AG04449 (cell line): ENCODE measurements at regions not wholly inside any gene's neighbourhood (a gene's known extent, or its start where the extent isn't known, plus 50 kb on each side); places are given as distances from the start of the nearest gene placed in this dataset.
A peak's percentile ranks its signal among the peaks of the same experiment; 100 is the strongest.

ENCODE experiments used
- CTCF ChIA-PET: fragments of 350-600 bp; formaldehyde crosslinking; extraction: SDS; loops from one replicate; lab custom pipeline; 2021; ENCODE audit warnings: antibody characterized with exemption; lab: Yijun Ruan, JAX
- POLR2A ChIA-PET: fragments of 400-600, 350-600 bp; formaldehyde crosslinking; extraction: SDS; loops from one replicate; lab custom pipeline; 2020; ENCODE audit warnings: antibody characterized with exemption, inconsistent platforms; lab: Yijun Ruan, JAX
- DNase-seq: peaks from one replicate; pipeline ENCODE4 v3.0.0-alpha.2; 2010; ENCODE audit warnings: low read depth, low spot score
- H3K4me3 ChIP-seq: 2 replicates; pipeline ENCODE4 v1.5.1; 2011; ENCODE audit warnings: low read depth, mild to moderate bottlenecking, control low read depth, low read length
- TF ChIP-seq, protein P1 (sequence below): IDR thresholded peaks from one replicate; pipeline ENCODE4 v1.5.1; 2011; ENCODE audit warnings: mild to moderate bottlenecking, moderate library complexity, low read length, control low read depth, inconsistent platforms; ENCODE audit not compliant: insufficient read depth; ENCODE audit errors: missing control alignments

- DNase-seq = no peak
- ChIA-PET POLR2A (no interaction called here), CTCF (interaction anchor here (0.8 to 6.3 kb wide), 13 partner anchors 8 to 707 kb away, joined by 3 to 77 read pairs (median 5); partner anchors contain the start of gene FAM50B)
- H3K4me3 ChIP-seq = no peak overlapping the region
- TF ChIP-seq, protein P1, sequence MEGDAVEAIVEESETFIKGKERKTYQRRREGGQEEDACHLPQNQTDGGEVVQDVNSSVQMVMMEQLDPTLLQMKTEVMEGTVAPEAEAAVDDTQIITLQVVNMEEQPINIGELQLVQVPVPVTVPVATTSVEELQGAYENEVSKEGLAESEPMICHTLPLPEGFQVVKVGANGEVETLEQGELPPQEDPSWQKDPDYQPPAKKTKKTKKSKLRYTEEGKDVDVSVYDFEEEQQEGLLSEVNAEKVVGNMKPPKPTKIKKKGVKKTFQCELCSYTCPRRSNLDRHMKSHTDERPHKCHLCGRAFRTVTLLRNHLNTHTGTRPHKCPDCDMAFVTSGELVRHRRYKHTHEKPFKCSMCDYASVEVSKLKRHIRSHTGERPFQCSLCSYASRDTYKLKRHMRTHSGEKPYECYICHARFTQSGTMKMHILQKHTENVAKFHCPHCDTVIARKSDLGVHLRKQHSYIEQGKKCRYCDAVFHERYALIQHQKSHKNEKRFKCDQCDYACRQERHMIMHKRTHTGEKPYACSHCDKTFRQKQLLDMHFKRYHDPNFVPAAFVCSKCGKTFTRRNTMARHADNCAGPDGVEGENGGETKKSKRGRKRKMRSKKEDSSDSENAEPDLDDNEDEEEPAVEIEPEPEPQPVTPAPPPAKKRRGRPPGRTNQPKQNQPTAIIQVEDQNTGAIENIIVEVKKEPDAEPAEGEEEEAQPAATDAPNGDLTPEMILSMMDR = no peak
These were observed 92.7 kb downstream of the FAM217A start for GRCh38 chr6:3986241-3986640.

DNA sequence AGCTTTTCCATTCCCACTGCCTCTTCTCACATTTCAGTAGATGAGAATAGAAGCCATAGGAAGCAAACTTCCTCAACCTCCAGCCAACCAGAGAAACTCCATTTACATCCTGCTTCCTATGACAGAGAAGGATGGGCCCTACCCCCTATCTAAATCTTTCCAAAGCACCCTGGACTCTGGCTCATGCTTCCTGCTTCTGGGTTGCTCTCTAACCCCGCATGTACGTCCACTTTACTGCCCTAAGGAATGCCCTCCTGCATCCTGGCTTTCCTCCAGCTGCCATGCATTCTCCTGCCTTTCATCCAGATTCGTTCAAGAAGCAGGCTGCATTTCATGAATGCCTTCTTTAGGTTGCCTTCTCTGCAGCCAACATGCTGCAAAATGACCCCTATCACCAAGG is 91.9 kb downstream of the FAM217A start:
- no peak overlapping the region for H3K4me3 ChIP-seq
- CTCF ChIA-PET = interaction anchor here (0.9 to 6.3 kb wide), 10 partner anchors 9 to 707 kb away, joined by 3 to 77 read pairs (median 8); partner anchors contain the start of gene FAM50B
- TF ChIP-seq, protein P1 = no peak
- peak; percentile 17 for DNase-seq
- POLR2A ChIA-PET = no interaction called here

DNA sequence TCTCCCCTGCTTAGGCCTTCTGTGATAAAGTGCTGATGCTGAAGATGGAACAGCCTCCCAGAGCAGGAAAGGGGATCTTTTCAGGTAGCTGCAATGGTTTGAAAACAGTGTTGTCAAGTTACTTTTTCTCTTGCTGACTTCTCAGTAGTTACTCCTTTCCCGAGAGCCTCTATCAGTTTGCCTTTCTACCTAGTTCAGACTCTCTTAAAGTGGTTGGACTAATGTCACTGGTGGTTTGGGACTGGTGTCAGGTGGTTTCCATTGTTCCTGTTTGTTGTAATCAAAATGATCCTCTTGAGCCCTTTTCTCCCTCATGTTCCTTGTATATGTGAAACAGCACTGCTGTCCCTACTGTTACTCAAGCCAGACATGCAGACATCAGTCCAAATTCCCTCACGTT is 91.4 kb downstream of the FAM217A start:
- DNase-seq = no peak
- TF ChIP-seq, protein P1 = no peak
- ChIA-PET POLR2A (no interaction called here), CTCF (interaction anchor here (1.2 to 6.3 kb wide), 7 partner anchors 9 to 708 kb away, joined by 3 to 77 read pairs (median 11); partner anchors contain the start of gene FAM50B)
- no peak overlapping the region for H3K4me3 ChIP-seq

- POLR2A ChIA-PET = no interaction called here
- TF ChIP-seq, protein P1 = peak; percentile 94
- CTCF ChIA-PET = interaction anchor here (0.6 to 6.3 kb wide), 31 partner anchors 9 to 731 kb away, joined by 3 to 77 read pairs (median 4); partner anchors contain the start of gene FAM50B
- H3K4me3 ChIP-seq = peak overlapping the region; percentile 23
- peak; percentile 50 for DNase-seq
These were observed 88.0 kb downstream of the FAM217A start for GRCh38 chr6:3990692-3991491.

DNA sequence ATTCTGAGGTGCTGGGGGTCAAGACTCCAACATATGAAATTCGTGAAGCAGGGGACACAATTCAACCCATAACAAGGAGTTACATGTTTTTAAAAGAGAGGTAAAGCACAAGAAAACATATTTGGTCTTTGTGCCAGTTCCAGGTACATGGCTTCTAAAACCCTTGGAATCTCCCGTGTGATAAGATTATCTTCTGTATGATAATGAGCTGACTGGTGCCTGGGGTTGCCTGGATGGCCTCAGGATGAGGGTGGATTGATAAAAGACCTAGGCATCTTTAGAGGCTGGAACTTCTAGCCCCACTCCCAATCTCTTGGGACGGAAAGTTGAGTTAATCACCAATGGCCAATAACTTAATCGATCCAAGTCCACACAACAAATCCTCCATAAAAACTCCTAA is 87.0 kb downstream of the FAM217A start:
- ChIA-PET POLR2A (no interaction called here), CTCF (interaction anchor here (0.6 to 2.2 kb wide), 9 partner anchors 9 to 710 kb away, joined by 3 to 8 read pairs (median 3); partner anchors contain the start of gene FAM50B)
- TF ChIP-seq, protein P1 = no peak
- H3K4me3 ChIP-seq = no peak overlapping the region
- DNase-seq = no peak

- TF ChIP-seq, protein P1 = no peak
- no peak overlapping the region for H3K4me3 ChIP-seq
- POLR2A ChIA-PET = no interaction called here
- CTCF ChIA-PET = interaction anchor here (1.0 to 5.3 kb wide), 6 partner anchors 10 to 715 kb away, joined by 4 to 38 read pairs (median 16); partner anchors contain the start of gene FAM50B
- DNase-seq = no peak
These were observed 82.6 kb downstream of the FAM217A start for GRCh38 chr6:3996349-3996748.
